ENCODE measurements at regions not wholly inside any gene's neighbourhood (a gene's known extent, or its start where the extent isn't known, plus 50 kb on each side); places are given as distances from the start of the nearest gene placed in this dataset.

DNA sequence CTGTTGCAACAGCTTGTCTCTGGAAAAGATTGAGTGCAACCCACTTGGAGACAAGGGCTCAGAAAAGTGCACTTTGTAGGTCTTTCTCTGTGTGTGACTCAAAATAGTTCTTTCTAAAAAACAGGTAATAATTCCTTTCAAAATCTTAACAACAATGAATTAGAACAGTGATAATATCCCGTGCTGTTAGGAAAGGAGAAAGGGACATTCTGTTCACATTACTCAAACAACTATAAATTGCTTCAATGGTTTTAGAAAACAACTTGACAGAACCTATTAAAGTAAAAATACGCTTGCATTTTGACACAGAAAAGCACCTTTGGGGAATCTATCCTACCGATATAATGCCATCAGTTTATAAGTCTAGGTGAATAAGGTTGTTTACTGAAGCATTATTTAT lies 468.1 kb upstream of the DPP6 start:
- TF ChIP-seq, protein P1, sequence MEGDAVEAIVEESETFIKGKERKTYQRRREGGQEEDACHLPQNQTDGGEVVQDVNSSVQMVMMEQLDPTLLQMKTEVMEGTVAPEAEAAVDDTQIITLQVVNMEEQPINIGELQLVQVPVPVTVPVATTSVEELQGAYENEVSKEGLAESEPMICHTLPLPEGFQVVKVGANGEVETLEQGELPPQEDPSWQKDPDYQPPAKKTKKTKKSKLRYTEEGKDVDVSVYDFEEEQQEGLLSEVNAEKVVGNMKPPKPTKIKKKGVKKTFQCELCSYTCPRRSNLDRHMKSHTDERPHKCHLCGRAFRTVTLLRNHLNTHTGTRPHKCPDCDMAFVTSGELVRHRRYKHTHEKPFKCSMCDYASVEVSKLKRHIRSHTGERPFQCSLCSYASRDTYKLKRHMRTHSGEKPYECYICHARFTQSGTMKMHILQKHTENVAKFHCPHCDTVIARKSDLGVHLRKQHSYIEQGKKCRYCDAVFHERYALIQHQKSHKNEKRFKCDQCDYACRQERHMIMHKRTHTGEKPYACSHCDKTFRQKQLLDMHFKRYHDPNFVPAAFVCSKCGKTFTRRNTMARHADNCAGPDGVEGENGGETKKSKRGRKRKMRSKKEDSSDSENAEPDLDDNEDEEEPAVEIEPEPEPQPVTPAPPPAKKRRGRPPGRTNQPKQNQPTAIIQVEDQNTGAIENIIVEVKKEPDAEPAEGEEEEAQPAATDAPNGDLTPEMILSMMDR (IDR thresholded peaks at IDR 0.05) = no peak
- TF ChIP-seq POLR2A (IDR thresholded peaks at IDR 0.05) = no peak
- no peak for TF ChIP-seq POLR2AphosphoS5 (IDR thresholded peaks at IDR 0.05)

Measured in prostate gland (tissue), 2 donors.